ENCODE measurements at regions not wholly inside any gene's neighbourhood (a gene's known extent, or its start where the extent isn't known, plus 50 kb on each side); places are given as distances from the start of the nearest gene placed in this dataset.

GRCh38 chr19:28687296-28687695, 525.7 kb downstream of the UQCRFS1 start:
- no peak for TF ChIP-seq ZBTB7A (tag by site-specific recombination; IDR thresholded peaks at IDR 0.05; ENCODE audit: low read depth)
- no peak for TF ChIP-seq REST (tag by site-specific recombination; IDR thresholded peaks at IDR 0.05)
- no peak for TF ChIP-seq MYNN (tag by site-specific recombination; IDR thresholded peaks at IDR 0.05; ENCODE audit: borderline replicate concordance)
- TF ChIP-seq CTCF (tag by site-specific recombination; IDR thresholded peaks at IDR 0.05) = no peak
- TF ChIP-seq, protein P1, sequence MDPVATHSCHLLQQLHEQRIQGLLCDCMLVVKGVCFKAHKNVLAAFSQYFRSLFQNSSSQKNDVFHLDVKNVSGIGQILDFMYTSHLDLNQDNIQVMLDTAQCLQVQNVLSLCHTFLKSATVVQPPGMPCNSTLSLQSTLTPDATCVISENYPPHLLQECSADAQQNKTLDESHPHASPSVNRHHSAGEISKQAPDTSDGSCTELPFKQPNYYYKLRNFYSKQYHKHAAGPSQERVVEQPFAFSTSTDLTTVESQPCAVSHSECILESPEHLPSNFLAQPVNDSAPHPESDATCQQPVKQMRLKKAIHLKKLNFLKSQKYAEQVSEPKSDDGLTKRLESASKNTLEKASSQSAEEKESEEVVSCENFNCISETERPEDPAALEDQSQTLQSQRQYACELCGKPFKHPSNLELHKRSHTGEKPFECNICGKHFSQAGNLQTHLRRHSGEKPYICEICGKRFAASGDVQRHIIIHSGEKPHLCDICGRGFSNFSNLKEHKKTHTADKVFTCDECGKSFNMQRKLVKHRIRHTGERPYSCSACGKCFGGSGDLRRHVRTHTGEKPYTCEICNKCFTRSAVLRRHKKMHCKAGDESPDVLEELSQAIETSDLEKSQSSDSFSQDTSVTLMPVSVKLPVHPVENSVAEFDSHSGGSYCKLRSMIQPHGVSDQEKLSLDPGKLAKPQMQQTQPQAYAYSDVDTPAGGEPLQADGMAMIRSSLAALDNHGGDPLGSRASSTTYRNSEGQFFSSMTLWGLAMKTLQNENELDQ (tag by site-specific recombination; IDR thresholded peaks at IDR 0.05; ENCODE audit: low read depth) = no peak
- no peak for TF ChIP-seq ZNF23 (tag by site-specific recombination; IDR thresholded peaks at IDR 0.05; ENCODE audit: borderline replicate concordance)
- no peak for TF ChIP-seq FEZF1 (tag by site-specific recombination; IDR thresholded peaks at IDR 0.05)
- no peak for TF ChIP-seq ZNF10 (tag by site-specific recombination; IDR thresholded peaks at IDR 0.05)
- TF ChIP-seq, protein P2, sequence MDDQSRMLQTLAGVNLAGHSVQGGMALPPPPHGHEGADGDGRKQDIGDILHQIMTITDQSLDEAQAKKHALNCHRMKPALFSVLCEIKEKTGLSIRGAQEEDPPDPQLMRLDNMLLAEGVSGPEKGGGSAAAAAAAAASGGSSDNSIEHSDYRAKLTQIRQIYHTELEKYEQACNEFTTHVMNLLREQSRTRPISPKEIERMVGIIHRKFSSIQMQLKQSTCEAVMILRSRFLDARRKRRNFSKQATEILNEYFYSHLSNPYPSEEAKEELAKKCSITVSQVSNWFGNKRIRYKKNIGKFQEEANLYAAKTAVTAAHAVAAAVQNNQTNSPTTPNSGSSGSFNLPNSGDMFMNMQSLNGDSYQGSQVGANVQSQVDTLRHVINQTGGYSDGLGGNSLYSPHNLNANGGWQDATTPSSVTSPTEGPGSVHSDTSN (CRISPR knock-in tag; IDR thresholded peaks at IDR 0.05) = no peak
- no peak for TF ChIP-seq ZNF544 (tag by site-specific recombination; IDR thresholded peaks at IDR 0.05)
- no peak for TF ChIP-seq ZNF830 (tag by site-specific recombination; IDR thresholded peaks at IDR 0.05; ENCODE audit: low read depth)
